ENCODE measurements at regions not wholly inside any gene's neighbourhood (a gene's known extent, or its start where the extent isn't known, plus 50 kb on each side); places are given as distances from the start of the nearest gene placed in this dataset.

GRCh38 chr5:67417839-67418238 is 221.2 kb upstream of the CD180 start:
- TF ChIP-seq CTCF (IDR thresholded peaks at IDR 0.05) (no peak), POLR2A (IDR thresholded peaks at IDR 0.05) (no peak)

Measured in tibial nerve (tissue), 3 donors.